NCI-H2227 (cell line): ENCODE measurements at regions not wholly inside any gene's neighbourhood (a gene's known extent, or its start where the extent isn't known, plus 50 kb on each side); places are given as distances from the start of the nearest gene placed in this dataset.
"Not testable (repeated sequence)": the region's sequence is repeated elsewhere in the genome, so short reads cannot be mapped to it uniquely, and the experiment has no call there.

ENCODE experiments used
- DNase-seq: peaks from one replicate; lab custom pipeline; 2025; ENCODE audit not compliant: unreplicated experiment; lab: John Stamatoyannopoulos, UW

GRCh38 chr2:220717283-220717682 lies 854.8 kb downstream of the EPHA4 start:
- no peak for DNase-seq

GRCh38 chr2:220736778-220737177 lies 835.3 kb downstream of the EPHA4 start:
- DNase-seq = peak; percentile 3

- DNase-seq = no peak
These were observed 828.9 kb downstream of the EPHA4 start for GRCh38 chr2:220743203-220743602.

GRCh38 chr2:220744861-220745260 lies 827.2 kb downstream of the EPHA4 start:
- DNase-seq = no peak

- DNase-seq = no peak
These were observed 826.4 kb downstream of the EPHA4 start for GRCh38 chr2:220745682-220746081.

DNA sequence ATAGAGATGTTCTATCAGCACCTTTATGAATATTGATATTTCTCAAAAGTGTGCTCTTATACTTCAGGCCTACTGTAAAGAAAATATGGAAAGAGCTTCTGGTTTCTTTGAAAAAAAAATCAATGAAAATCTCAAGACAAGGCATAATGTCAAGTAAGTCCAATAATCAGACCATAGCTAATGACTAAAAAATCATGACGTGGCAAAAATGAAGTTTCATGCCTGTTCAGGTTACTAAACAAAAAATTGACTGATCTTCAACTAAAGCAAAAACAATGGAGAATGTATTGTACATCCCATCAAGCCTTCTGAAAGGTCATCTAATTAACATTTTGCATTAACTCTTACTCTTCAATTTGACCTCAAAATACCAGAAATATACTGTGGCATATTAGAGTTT lies 824.4 kb downstream of the EPHA4 start:
- no peak for DNase-seq

- no peak for DNase-seq
These were observed 823.1 kb downstream of the EPHA4 start for GRCh38 chr2:220748875-220749479.

DNA sequence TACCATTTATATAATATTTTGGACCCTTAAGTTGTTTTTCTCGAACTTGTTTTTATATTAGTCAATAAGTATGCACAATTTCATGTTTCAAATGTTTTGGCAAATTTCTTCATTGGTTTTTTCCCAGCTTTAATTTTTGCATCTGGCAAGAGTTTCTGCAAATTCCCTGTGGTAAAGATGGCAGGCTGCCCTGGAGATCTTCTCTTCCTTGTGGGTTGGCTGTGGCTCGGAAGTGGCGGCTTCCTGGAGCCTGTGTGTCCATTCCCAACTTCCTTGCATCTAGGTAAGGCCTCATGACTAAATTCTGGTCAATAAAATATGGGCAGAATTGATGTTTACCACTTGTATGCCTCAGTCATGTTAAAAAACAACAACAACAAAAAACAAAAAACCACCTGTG lies 818.6 kb downstream of the EPHA4 start:
- DNase-seq = no peak

- no peak for DNase-seq
These were observed 815.5 kb downstream of the EPHA4 start for GRCh38 chr2:220756653-220757052.

DNA sequence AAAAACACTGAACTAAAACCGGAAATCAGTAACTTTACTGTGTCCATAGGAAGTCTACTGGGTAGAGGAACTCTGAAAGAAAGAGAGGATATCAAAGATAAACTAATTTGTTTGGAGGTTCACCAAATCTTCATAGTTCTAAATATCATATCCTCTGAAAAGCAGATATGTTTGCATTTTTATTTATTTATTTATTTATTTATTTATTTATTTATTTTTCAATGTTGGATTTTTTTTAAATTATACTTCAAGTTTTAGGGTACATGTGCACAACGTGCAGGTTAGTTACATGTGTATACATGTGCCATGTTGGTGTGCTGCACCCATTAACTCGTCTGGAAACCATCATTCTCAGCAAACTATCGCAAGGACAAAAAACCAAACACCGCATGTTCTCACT lies 813.7 kb downstream of the EPHA4 start:
- DNase-seq = not testable (repeated sequence)

DNA sequence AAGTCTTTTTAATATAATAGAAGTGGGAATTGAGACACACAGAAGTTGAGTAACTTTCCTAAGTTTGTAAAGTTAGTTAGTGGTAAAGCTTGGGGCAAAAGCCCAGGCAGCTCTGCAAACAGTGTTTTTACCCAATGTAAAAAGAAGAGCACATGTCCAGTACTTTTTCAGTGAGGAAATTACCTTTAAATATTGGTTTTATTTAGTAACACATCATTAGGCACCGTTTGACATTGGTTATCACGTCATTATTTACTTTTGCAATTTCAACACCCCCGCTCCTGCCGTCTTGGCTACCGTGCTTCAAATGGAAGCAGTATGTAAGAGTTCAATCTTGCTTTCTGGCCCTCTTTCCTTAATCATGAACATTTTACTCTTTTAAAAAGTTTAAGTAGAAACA lies 807.9 kb downstream of the EPHA4 start:
- no peak for DNase-seq

GRCh38 chr2:220767591-220768255 lies 804.4 kb downstream of the EPHA4 start:
- DNase-seq = no peak

- peak; percentile 40 for DNase-seq
These were observed 796.1 kb downstream of the EPHA4 start for GRCh38 chr2:220775856-220776488.

DNA sequence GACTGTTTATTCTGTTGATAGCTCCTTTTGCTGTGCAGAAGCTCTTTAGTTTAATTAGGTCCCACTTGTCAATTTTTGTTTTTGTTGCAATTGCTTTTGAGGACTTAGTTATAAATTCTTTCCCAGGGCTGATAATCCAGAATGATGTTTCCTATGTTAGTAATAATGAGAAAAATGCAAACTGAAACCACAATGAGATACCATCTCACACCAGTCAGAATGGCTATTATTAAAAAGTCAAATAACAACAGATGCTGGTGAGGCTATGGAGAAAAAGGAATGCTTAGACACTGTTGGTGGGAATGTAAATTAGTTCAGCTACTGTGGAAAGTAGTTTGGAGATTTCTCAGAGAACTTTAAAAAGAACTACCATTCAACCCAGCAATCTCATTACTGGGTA lies 793.0 kb downstream of the EPHA4 start:
- not testable (repeated sequence) for DNase-seq

- DNase-seq = no peak
These were observed 792.6 kb downstream of the EPHA4 start for GRCh38 chr2:220779511-220779910.

DNA sequence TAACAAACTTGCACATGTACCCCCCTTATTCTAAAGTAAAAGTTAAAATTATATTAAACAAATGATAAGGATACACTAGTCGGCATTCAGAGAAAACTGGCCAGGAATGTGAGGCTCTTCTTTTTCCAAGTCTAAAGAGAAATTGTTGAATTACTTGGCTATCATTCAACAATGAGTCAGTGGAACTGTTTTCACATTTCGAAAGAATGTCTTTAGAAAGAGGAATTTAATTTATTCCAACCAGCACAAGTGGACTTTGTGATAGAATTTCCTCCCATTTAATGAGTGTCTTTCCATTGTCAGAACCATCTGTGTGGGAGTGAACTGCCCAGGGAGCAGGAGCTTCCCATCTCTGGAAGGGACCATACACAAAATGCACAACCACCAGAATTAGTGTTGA lies 792.2 kb downstream of the EPHA4 start:
- no peak for DNase-seq

- DNase-seq = no peak
These were observed 790.4 kb downstream of the EPHA4 start for GRCh38 chr2:220781622-220782241.

- DNase-seq = no peak
These were observed 789.4 kb downstream of the EPHA4 start for GRCh38 chr2:220782609-220783113.

GRCh38 chr2:220783671-220784070 lies 788.4 kb downstream of the EPHA4 start:
- no peak for DNase-seq

GRCh38 chr2:220785178-220785577 lies 786.9 kb downstream of the EPHA4 start:
- peak; percentile 11 for DNase-seq

GRCh38 chr2:220786216-220786615 lies 785.9 kb downstream of the EPHA4 start:
- no peak for DNase-seq

GRCh38 chr2:220787251-220787650 lies 784.9 kb downstream of the EPHA4 start:
- DNase-seq = no peak
